Breast epithelium (tissue), 3 donors: ENCODE measurements at regions not wholly inside any gene's neighbourhood (a gene's known extent, or its start where the extent isn't known, plus 50 kb on each side); places are given as distances from the start of the nearest gene placed in this dataset.

Experiments
- POLR2A ChIP-seq: fragments of 450-650 bp; IDR thresholded peaks from one replicate; pipeline ENCODE4 v1.6.1; 2016; ENCODE audit warnings: antibody characterized with exemption, mild to moderate bottlenecking, moderate library complexity
- TF ChIP-seq, protein P1 (sequence below), 3 donors: fragments of 450-650 bp; IDR thresholded peaks; one replicate each; pipeline ENCODE4 v1.5.1; 2016 to 2017; ENCODE audit warnings: antibody characterized with exemption in 3 of 3, mild to moderate bottlenecking in 3 of 3, moderate library complexity in 3 of 3

DNA sequence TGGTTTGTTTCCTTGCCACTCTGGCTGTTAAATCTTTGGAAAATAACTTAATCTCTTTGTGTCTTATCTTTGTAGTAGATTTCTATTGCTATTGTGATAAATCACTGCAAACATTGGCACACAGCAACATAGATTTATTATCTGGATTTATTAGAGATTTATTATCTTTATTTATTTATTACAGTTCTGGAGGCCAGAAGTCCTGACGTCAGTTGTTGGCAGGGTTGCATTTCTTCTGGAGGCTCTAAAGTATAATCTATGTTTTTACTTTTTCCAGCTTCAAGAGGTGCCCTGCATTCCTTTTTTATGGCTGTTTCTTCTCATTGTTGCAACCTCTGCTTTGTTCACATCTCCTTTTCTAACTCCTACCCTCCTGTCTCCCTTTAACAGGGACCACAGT is 542.8 kb downstream of the GRXCR1 start:
- TF ChIP-seq, protein P1, sequence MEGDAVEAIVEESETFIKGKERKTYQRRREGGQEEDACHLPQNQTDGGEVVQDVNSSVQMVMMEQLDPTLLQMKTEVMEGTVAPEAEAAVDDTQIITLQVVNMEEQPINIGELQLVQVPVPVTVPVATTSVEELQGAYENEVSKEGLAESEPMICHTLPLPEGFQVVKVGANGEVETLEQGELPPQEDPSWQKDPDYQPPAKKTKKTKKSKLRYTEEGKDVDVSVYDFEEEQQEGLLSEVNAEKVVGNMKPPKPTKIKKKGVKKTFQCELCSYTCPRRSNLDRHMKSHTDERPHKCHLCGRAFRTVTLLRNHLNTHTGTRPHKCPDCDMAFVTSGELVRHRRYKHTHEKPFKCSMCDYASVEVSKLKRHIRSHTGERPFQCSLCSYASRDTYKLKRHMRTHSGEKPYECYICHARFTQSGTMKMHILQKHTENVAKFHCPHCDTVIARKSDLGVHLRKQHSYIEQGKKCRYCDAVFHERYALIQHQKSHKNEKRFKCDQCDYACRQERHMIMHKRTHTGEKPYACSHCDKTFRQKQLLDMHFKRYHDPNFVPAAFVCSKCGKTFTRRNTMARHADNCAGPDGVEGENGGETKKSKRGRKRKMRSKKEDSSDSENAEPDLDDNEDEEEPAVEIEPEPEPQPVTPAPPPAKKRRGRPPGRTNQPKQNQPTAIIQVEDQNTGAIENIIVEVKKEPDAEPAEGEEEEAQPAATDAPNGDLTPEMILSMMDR (IDR thresholded peaks at IDR 0.05): no peak
- no peak for TF ChIP-seq POLR2A
